ENCODE measurements at regions not wholly inside any gene's neighbourhood (a gene's known extent, or its start where the extent isn't known, plus 50 kb on each side); places are given as distances from the start of the nearest gene placed in this dataset.

DNA sequence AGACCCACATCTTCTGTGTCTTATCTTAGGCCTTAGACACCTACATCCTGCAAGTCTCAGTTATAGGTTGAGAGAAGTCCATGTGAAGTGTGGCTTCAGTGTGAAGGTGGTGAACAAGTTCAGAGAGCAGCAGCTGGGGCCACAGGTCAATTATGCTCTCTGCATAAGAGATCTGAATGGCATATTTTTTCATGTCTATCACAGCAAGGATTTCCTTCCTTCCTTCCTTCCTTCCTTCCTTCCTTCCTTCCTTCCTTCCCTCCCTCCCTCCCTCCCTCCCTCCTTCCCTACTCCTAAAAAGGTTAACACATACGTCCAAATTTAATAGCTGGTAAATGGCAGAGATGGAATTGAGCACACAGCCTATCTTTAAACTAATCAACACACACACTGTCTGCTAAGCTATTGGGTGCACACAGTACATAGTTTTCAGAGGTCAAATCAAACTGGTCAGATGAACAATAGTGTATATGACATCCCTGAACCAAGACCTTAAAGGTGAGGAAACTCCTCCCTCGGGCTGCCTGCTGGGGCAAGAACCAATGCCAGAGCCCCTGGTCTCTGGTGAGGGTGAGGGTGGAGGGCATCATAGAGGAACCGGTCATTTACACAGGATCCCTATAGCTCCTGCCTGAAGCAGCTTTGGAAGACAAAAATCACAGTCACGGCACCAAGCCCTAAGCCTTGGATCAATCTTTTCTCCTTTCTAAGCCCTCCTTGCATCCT is 240.9 kb downstream of the ICOS start:
- TF ChIP-seq, protein P1, sequence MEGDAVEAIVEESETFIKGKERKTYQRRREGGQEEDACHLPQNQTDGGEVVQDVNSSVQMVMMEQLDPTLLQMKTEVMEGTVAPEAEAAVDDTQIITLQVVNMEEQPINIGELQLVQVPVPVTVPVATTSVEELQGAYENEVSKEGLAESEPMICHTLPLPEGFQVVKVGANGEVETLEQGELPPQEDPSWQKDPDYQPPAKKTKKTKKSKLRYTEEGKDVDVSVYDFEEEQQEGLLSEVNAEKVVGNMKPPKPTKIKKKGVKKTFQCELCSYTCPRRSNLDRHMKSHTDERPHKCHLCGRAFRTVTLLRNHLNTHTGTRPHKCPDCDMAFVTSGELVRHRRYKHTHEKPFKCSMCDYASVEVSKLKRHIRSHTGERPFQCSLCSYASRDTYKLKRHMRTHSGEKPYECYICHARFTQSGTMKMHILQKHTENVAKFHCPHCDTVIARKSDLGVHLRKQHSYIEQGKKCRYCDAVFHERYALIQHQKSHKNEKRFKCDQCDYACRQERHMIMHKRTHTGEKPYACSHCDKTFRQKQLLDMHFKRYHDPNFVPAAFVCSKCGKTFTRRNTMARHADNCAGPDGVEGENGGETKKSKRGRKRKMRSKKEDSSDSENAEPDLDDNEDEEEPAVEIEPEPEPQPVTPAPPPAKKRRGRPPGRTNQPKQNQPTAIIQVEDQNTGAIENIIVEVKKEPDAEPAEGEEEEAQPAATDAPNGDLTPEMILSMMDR (IDR thresholded peaks at IDR 0.05), result no peak
- no peak for TF ChIP-seq POLR2A (IDR thresholded peaks at IDR 0.05)

Measured in prostate gland (tissue), 2 donors.